Chondrocyte (in vitro differentiated cells): ENCODE measurements at regions not wholly inside any gene's neighbourhood (a gene's known extent, or its start where the extent isn't known, plus 50 kb on each side); places are given as distances from the start of the nearest gene placed in this dataset.

Source experiments
- DNase-seq: peaks from one replicate; pipeline ENCODE4 v3.0.0; 2021; ENCODE audit warnings: mixed read lengths, low spot score
- H3K27ac Mint-ChIP-seq: one replicate; pipeline ENCODE4 v1.8.0; 2021; ENCODE audit warnings: mild to moderate bottlenecking, moderate library complexity, mixed read lengths; ENCODE audit not compliant: unreplicated experiment
- H3K27me3 Mint-ChIP-seq: 2 replicates; pipeline ENCODE4 v1.8.0; 2021; ENCODE audit warnings: low read depth, mixed read lengths
- H3K36me3 Mint-ChIP-seq: 2 replicates; pipeline ENCODE4 v1.8.0; 2021; ENCODE audit warnings: low read depth, mixed read lengths
- H3K4me1 Mint-ChIP-seq: 2 replicates; pipeline ENCODE4 v1.8.0; 2021; ENCODE audit warnings: low read depth, mild to moderate bottlenecking, mixed read lengths
- H3K4me3 Mint-ChIP-seq: one replicate; pipeline ENCODE4 v1.8.0; 2021; ENCODE audit warnings: mild to moderate bottlenecking, moderate library complexity, mixed read lengths; ENCODE audit not compliant: unreplicated experiment
- H3K9me3 Mint-ChIP-seq: 2 replicates; pipeline ENCODE4 v1.8.0; 2021; ENCODE audit warnings: low read depth, mixed read lengths
- CTCF ChIP-seq: fragments of 200-600 bp; sonication (generic); IDR thresholded peaks from 2 replicates; pipeline ENCODE4 v1.5.0; 2021; ENCODE audit warnings: antibody characterized with exemption, mild to moderate bottlenecking, moderate library complexity

GRCh38 chr9:107813287-107813686 is 323.7 kb upstream of the KLF4 start:
- TF ChIP-seq CTCF = no peak
- peaks cover 1% of the 10 kb centered on the region for H3K36me3 Mint-ChIP-seq
- no peaks in the 10 kb centered on the region for H3K9me3 Mint-ChIP-seq
- no peak overlapping the region for H3K4me3 Mint-ChIP-seq
- no peak for DNase-seq
- H3K27ac Mint-ChIP-seq = no peak overlapping the region
- H3K27me3 Mint-ChIP-seq = peaks cover 13% of the 10 kb centered on the region
- H3K4me1 Mint-ChIP-seq = no peaks in the 10 kb centered on the region

- H3K27ac Mint-ChIP-seq = no peak overlapping the region
- H3K4me3 Mint-ChIP-seq = no peak overlapping the region
- H3K9me3 Mint-ChIP-seq = no peaks in the 10 kb centered on the region
- H3K4me1 Mint-ChIP-seq = peaks cover 5% of the 10 kb centered on the region
- no peak for DNase-seq
- no peak for TF ChIP-seq CTCF
- H3K36me3 Mint-ChIP-seq = peaks cover 1% of the 10 kb centered on the region
- H3K27me3 Mint-ChIP-seq = peaks cover 16% of the 10 kb centered on the region
These were observed 320.9 kb upstream of the KLF4 start for GRCh38 chr9:107810461-107810961.

GRCh38 chr9:107809871-107810460 is 320.4 kb upstream of the KLF4 start:
- H3K27me3 Mint-ChIP-seq = peaks cover 16% of the 10 kb centered on the region
- peaks cover 1% of the 10 kb centered on the region for H3K36me3 Mint-ChIP-seq
- no peak for TF ChIP-seq CTCF
- H3K9me3 Mint-ChIP-seq = no peaks in the 10 kb centered on the region
- no peak overlapping the region for H3K4me3 Mint-ChIP-seq
- no peak for DNase-seq
- H3K27ac Mint-ChIP-seq = no peak overlapping the region
- H3K4me1 Mint-ChIP-seq = peaks cover 5% of the 10 kb centered on the region

GRCh38 chr9:107807183-107807582 is 317.6 kb upstream of the KLF4 start:
- H3K27me3 Mint-ChIP-seq = peaks cover 25% of the 10 kb centered on the region
- no peak overlapping the region for H3K4me3 Mint-ChIP-seq
- H3K9me3 Mint-ChIP-seq = no peaks in the 10 kb centered on the region
- DNase-seq = no peak
- peaks cover 5% of the 10 kb centered on the region for H3K36me3 Mint-ChIP-seq
- peaks cover 5% of the 10 kb centered on the region for H3K4me1 Mint-ChIP-seq
- TF ChIP-seq CTCF = no peak
- no peak overlapping the region for H3K27ac Mint-ChIP-seq

GRCh38 chr9:107805201-107805600 is 315.6 kb upstream of the KLF4 start:
- Mint-ChIP-seq H3K4me1 (peaks cover 5% of the 10 kb centered on the region), H3K36me3 (peaks cover 5% of the 10 kb centered on the region), H3K4me3 (no peak overlapping the region), H3K9me3 (no peaks in the 10 kb centered on the region), H3K27ac (no peak overlapping the region), H3K27me3 (peaks cover 27% of the 10 kb centered on the region)
- TF ChIP-seq CTCF = no peak
- DNase-seq = no peak
